ENCODE measurements at regions not wholly inside any gene's neighbourhood (a gene's known extent, or its start where the extent isn't known, plus 50 kb on each side); places are given as distances from the start of the nearest gene placed in this dataset.

- no peak for TF ChIP-seq EZH2phosphoT487 (IDR thresholded peaks at IDR 0.05; ENCODE audit: borderline replicate concordance, low read depth)
- TF ChIP-seq CTCF (IDR thresholded peaks at IDR 0.05): no peak
- no peak for TF ChIP-seq REST (IDR thresholded peaks at IDR 0.05; ENCODE audit: low read depth, low read length)
- no peak for TF ChIP-seq CHD2 (IDR thresholded peaks at IDR 0.05; ENCODE audit: low read length, partially characterized antibody)
- TF ChIP-seq RAD21 (IDR thresholded peaks at IDR 0.05; ENCODE audit: low read length): no peak
- no peak for TF ChIP-seq POLR2AphosphoS5 (IDR thresholded peaks at IDR 0.05; ENCODE audit: low read depth, low read length)
- no peak for TF ChIP-seq NRF1 (IDR thresholded peaks at IDR 0.05; ENCODE audit: low read depth, low read length)
These were observed 91.9 kb upstream of the STC2 start for GRCh38 chr5:173420108-173420507.
